Gastroesophageal sphincter (tissue), 4 donors: ENCODE measurements at regions not wholly inside any gene's neighbourhood (a gene's known extent, or its start where the extent isn't known, plus 50 kb on each side); places are given as distances from the start of the nearest gene placed in this dataset.

Experiments
- ATAC-seq: fragments of 150-250 bp; one replicate; pipeline ENCODE4 v1.9.1; 2016; ENCODE audit warnings: mild to moderate bottlenecking, moderate library complexity
- H3K27ac ChIP-seq, 4 donors: fragments of 200-600 bp; sonication (generic) in 3 of 4; 1 replicate in 3 of 4; 2 replicates in 1 of 4; pipeline ENCODE4 v1.5.1; 2016 to 2019
- H3K27me3 ChIP-seq: fragments of 200-600 bp; sonication (generic); one replicate; pipeline ENCODE4 v1.5.1; 2019
- H3K36me3 ChIP-seq, 2 donors: fragments of 200-600 bp; sonication (generic); one replicate each; pipeline ENCODE4 v1.5.1; 2019; ENCODE audit warnings: control low read depth in 1 of 2
- H3K4me1 ChIP-seq, 3 donors: fragments of 200-600 bp; sonication (generic); 1 replicate in 2 of 3; 2 replicates in 1 of 3; pipeline ENCODE4 v1.5.1; 2016 to 2019; ENCODE audit warnings: control low read depth in 2 of 3
- H3K4me3 ChIP-seq, 2 donors: fragments of 200-600 bp; sonication (generic); one replicate each; pipeline ENCODE4 v1.5.1; 2019; ENCODE audit warnings: mild to moderate bottlenecking in 1 of 2, moderate library complexity in 1 of 2
- H3K9me3 ChIP-seq, 3 donors: fragments of 200-600 bp; sonication (generic); one replicate each; pipeline ENCODE4 v1.5.1; 2017 to 2019; ENCODE audit warnings: control low read depth in 2 of 3
- CTCF ChIP-seq, 4 experiments: fragments of 200-600 bp in 2 of 4; fragments of 450-650 bp in 2 of 4; sonication (generic) in 1 of 4; IDR thresholded peaks; one replicate each; pipeline ENCODE4 v1.5.1; 2017 to 2019; ENCODE audit warnings: antibody characterized with exemption in 4 of 4, mild to moderate bottlenecking in 2 of 4, moderate library complexity in 2 of 4
- EP300 ChIP-seq: sonication (generic); formaldehyde crosslinking; IDR thresholded peaks from one replicate; pipeline ENCODE4 v1.6.1; 2017; ENCODE audit warnings: antibody characterized with exemption, mild to moderate bottlenecking
- POLR2A ChIP-seq, 2 donors: fragments of 450-650 bp; IDR thresholded peaks; one replicate each; pipeline ENCODE4 v1.6.1; 2017; ENCODE audit warnings: antibody characterized with exemption in 2 of 2, mild to moderate bottlenecking in 2 of 2, moderate library complexity in 1 of 2
- POLR2AphosphoS5 ChIP-seq: sonication (generic); formaldehyde crosslinking; IDR thresholded peaks from one replicate; pipeline ENCODE4 v1.6.1; 2017; ENCODE audit warnings: antibody characterized with exemption
- WGBS, 2 donors: methylation state at CpG; one replicate each; pipeline ENCODE4 v1.1.5; 2018; ENCODE audit warnings: low coverage in 1 of 2; 5-methylcytosine and 5-hydroxymethylcytosine counted together

- Histone ChIP-seq H3K36me3 (no peaks in the 10 kb centered on the region), H3K27me3 (no peaks in the 10 kb centered on the region), H3K4me1 (no peaks in the 10 kb centered on the region), H3K4me3 (no peak overlapping the region), H3K27ac (no peak overlapping the region), H3K9me3 (no peaks in the 10 kb centered on the region)
- ATAC-seq: no peak
- 65 to 74% methylated on average over 7 of the region's 7 CpGs for WGBS, 2 donors
- TF ChIP-seq CTCF (IDR thresholded peaks at IDR 0.05): no peak
- no peak for TF ChIP-seq POLR2A (IDR thresholded peaks at IDR 0.05)
- no peak for TF ChIP-seq EP300
- no peak for TF ChIP-seq POLR2AphosphoS5
Measured at GRCh38 chr4:180949424-180950213, 1293.6 kb upstream of the TENM3 start.

- TF ChIP-seq POLR2AphosphoS5 (no peak), POLR2A (IDR thresholded peaks at IDR 0.05) (no peak), CTCF (IDR thresholded peaks at IDR 0.05) (no peak), EP300 (no peak)
- no peak for ATAC-seq
- Histone ChIP-seq H3K9me3 (no peaks in the 10 kb centered on the region), H3K27me3 (no peaks in the 10 kb centered on the region), H3K4me3 (no peak overlapping the region), H3K36me3 (no peaks in the 10 kb centered on the region), H3K4me1 (no peaks in the 10 kb centered on the region), H3K27ac (no peak overlapping the region)
- 64 to 67% methylated on average over 1 of the region's 1 CpG for WGBS, 2 donors
Measured at GRCh38 chr4:180950377-180950776, 1292.8 kb upstream of the TENM3 start.

- WGBS, 2 donors: 69 to 79% methylated on average over 2 of the region's 2 CpGs
Measured at GRCh38 chr4:180951312-180951711, 1291.9 kb upstream of the TENM3 start.

GRCh38 chr4:180953572-180953971, 1289.6 kb upstream of the TENM3 start:
- 92 to 94% methylated on average over 4 of the region's 4 CpGs for whole genome bisulfite sequencing, 2 donors

More at GRCh38 chr4:180951312-180951711, 1291.9 kb upstream of the TENM3 start:
- H3K9me3 ChIP-seq: no peaks in the 10 kb centered on the region
- H3K4me3 ChIP-seq: no peak overlapping the region
- no peak overlapping the region for H3K27ac ChIP-seq
- no peaks in the 10 kb centered on the region for H3K27me3 ChIP-seq
- ATAC-seq: no peak
- H3K36me3 ChIP-seq: no peaks in the 10 kb centered on the region
- H3K4me1 ChIP-seq: no peaks in the 10 kb centered on the region
- no peak for TF ChIP-seq EP300

DNA sequence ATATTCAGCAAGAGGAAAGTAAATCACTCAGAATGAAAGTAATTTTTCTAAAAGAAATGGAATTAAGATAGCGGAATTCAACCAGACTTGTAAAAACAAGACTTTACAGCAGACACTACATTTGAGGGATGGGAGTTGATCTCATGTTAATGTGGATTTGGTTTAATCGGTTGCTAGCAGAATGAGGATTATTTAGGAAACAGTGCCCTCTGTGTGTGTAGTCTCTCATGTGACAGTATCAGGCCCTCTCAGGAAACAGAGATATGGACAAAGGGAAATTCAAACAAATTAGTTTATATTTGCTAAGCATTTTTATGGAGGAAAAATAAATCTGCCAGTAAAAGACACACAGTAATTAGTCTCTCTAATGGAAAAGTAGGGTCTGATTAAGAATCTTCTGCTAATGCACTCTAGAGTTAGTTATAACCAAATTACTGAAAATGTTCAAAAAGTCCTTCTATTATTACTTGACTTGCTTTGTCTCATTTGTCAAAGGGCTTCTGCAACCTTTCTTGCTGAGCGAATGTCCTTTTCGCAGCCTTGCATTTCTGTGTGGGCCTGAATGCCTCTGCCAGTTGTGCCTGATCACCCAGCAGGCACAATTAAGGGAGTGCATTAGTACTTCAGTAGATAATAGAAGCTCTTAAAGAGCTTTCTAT, 1282.3 kb upstream of the TENM3 start:
- H3K9me3 ChIP-seq: no peaks in the 10 kb centered on the region
- H3K27me3 ChIP-seq: no peaks in the 10 kb centered on the region
- H3K4me3 ChIP-seq: no peak overlapping the region
- no peak overlapping the region for H3K27ac ChIP-seq
- H3K4me1 ChIP-seq: no peaks in the 10 kb centered on the region
- no peak for TF ChIP-seq CTCF (IDR thresholded peaks at IDR 0.05)
- TF ChIP-seq EP300: no peak
- no peak for TF ChIP-seq POLR2AphosphoS5
- no peak for TF ChIP-seq POLR2A (IDR thresholded peaks at IDR 0.05)
- no peaks in the 10 kb centered on the region for H3K36me3 ChIP-seq
- no peak for ATAC-seq
- 51 to 72% methylated on average over 4 of the region's 4 CpGs for WGBS, 2 donors

More at GRCh38 chr4:180953572-180953971, 1289.6 kb upstream of the TENM3 start:
- no peak overlapping the region for H3K4me3 ChIP-seq
- H3K27ac ChIP-seq: no peak overlapping the region
- H3K4me1 ChIP-seq: no peaks in the 10 kb centered on the region
- no peaks in the 10 kb centered on the region for H3K9me3 ChIP-seq
- no peaks in the 10 kb centered on the region for H3K36me3 ChIP-seq
- no peak for ATAC-seq
- TF ChIP-seq POLR2A (IDR thresholded peaks at IDR 0.05): no peak
- TF ChIP-seq EP300: no peak
- H3K27me3 ChIP-seq: no peaks in the 10 kb centered on the region

DNA sequence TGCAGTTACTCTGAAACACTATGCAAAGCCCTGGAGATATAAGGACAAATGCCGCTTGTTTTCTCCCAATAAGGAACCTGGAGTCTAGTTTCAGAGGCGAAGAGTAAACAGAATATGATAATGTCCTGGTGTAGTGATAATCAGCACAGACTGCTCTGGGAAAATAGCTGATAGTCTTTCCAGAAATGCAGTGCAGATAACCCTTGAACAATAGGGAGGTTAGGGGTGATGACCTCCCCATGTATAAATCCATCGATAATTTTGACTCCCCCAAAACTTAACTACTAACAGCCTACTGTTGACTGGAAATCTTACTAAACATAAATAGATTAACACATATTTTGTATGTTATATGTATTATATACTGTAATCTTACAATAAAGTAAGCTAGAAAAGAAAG, 1280.9 kb upstream of the TENM3 start:
- no peaks in the 10 kb centered on the region for H3K9me3 ChIP-seq
- H3K4me1 ChIP-seq: no peaks in the 10 kb centered on the region
- no peak overlapping the region for H3K27ac ChIP-seq
- H3K4me3 ChIP-seq: no peak overlapping the region
- WGBS, 2 donors: 72 to 86% methylated on average over 3 of the region's 3 CpGs
- TF ChIP-seq POLR2A (IDR thresholded peaks at IDR 0.05) (no peak), CTCF (IDR thresholded peaks at IDR 0.05) (no peak), EP300 (no peak), POLR2AphosphoS5 (no peak)
- no peak for ATAC-seq
- no peaks in the 10 kb centered on the region for H3K27me3 ChIP-seq
- H3K36me3 ChIP-seq: no peaks in the 10 kb centered on the region
